ENCODE measurements at regions not wholly inside any gene's neighbourhood (a gene's known extent, or its start where the extent isn't known, plus 50 kb on each side); places are given as distances from the start of the nearest gene placed in this dataset.

DNA sequence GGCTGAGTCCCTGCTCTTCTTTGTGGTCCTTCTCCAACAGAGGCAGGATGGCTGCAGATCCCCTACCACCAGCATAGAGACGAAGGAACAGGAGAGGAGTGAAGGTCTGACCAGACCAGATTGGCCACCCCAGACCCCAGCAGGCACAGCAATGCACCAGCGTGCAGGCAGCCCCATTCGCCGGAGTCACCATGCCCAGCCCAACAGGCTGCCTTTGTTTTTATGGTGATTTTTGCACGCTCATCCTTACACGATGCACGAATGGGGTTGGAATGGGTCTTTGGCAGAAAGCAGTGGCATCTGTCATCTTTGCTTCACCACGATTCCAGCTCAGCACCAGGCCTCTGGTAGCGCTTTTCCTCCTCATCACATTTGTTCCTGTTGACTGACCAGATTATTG is 427.6 kb downstream of the INHBA start:
- no peak for DNase-seq

DNA sequence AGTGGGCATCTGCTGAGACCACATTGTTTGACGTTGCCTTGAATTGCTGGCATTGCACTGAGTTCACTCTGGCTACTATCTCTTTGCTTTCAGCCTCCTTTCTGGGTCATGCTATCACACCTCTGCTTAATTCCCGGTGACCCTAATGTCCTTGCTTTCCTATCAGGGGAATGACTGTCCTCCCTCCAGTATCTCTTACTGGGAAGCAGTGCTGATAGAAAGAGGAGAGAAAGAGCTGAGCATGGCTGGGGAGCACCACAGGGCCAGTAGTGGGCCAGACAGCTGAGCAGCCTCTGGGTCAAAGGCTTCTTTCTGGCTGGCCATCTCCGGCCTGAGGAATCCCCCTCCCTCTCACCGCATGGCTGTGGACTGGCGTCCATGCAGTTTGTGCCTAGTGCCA is 428.7 kb downstream of the INHBA start:
- no peak for DNase-seq

DNA sequence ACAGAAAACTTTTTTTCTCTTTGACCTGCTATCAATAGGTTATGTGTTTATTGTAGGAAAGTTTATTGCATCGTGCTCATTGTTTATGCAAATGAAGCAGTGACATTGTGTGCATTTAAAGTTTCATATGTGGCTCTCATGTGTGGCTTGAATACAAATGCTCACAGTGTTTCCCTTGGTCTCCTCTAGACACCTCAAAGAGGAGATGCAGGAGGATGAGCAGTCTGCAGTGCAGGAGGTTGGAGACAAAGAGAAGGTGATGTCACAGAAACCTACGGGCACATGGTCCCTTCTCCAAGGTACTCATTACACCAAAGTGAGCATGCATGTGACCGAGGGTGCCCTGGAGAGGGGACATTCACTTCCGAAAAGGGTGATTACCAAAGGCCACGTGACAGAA is 430.2 kb downstream of the INHBA start:
- DNase-seq = no peak

DNA sequence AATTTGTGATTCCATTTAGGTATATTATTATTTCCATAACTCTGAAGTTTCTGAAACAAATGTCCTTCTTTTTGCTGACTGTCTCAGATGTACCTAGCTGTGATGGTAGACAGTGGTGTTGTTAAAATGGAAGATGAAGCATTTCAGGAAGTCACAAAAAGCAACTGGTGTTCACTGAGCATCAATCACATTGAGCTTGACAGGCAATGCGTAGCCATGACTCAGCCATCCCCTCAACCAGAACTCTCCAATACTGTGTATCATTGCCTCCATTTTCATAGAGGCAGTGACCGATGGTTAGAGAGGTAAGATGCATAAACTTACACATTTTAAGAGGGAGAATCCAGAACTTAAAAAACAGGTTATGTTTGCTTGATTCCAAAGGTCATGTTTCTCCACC is 434.0 kb downstream of the INHBA start:
- no peak for DNase-seq

DNA sequence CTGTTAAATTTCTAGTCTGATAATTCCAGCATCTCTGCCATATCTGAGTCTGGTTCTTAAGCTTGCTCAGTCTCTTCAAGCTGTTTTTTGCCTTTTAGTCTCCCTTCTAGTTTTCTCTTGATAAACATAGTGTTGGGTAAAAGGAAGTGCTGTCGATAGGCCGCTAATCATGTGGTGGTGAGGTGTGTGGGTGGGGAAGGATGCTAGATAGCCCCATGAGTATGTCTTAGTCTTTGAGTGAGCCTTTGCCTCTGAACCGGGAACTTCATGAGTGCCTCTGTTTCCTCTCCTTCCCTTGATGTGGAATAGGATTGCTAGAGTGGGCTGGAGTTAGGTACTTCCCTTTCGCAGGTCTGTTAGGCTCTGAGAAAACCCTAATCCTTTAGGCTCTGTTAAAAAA is 441.8 kb downstream of the INHBA start:
- no peak for DNase-seq

DNA sequence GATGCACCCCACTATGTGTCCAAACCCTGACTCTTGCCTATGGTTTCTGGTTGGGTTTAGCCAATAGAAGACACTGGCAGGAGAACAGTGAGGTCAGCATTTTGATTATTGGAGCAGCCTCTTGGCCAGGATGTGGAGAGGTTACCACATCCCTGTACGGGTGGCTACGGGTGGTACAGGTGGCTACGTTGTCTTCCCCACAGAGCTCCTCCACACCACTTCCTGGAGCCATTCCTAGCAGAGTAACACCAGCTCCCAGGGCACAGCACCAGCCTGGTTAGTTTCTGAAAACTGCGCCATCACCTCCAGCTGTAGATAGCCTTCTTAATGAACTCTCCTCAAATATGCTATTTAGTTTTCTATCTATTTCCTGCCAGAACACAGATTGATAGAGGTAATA is 445.2 kb downstream of the INHBA start:
- DNase-seq = no peak

DNA sequence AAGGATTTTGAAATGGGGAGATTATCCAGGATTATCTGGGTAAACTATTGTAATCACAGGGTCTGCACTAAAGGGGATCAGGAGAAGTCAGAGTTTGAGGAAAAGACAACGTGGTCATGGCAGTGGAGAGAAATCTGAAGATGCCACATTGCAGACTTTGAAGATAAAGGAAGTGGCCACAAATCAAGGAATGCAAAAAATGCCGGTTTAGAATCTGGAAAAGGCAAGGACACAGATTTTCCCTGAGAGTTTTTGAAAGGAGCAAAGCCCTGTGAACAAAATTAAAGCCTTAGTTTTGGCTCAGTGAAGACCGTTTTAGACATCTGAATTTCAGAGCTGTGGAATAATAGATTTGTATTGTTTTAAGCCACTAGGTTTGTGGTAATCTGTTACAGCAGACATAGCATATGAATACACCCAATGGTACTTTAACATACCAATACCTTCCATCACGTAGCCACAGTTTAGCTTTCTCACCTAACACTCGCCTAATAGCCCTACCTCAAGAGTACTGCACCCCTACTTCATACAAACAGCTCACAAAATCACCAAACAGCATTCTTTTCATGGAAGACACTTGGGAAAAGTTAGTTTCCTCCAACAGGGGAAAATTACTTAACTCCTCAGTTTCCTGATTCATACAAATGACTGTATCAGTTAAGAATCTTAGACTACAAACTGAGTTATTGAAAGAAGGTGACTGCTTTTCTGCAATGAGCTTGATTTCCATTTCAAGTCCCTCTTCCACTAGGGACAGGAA is 446.5 kb downstream of the INHBA start:
- no peak for DNase-seq

DNA sequence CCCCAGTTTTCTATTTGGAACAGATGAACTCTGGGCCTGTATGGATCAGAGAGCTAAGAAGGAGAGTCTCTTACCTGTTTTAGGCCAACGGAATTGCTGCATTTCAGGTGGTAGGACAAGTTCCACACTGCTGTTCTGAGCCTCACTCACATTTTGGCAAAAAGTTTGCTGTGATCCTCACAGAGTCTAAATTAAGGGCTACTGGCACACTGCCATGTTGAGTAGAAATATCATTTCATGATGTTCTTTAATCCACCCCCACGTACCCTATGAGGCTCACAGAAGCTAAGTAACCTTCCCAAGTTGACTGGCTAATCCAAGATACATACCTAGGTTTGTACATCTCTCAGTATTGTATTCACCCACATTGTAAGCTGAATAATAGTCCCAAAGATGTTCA is 447.2 kb downstream of the INHBA start:
- no peak for DNase-seq

DNA sequence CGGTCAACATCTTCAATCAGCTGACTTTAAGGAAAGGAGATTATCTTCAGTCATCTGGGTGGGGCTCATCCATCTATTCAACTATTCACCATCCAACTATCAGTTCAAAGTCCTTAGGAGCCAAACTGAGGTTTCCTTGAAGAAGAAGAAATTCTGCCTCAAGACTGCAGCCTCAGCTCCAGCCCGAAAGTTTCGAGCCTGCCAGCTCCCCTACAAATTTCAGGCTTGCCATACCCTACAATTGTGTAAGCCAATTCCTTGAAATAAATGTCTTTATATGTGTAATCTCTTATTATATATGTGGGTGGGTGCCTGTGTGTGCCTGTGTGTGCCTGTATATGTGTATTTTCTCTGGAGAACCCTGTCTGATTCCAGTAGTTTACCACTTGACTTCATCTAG is 447.8 kb downstream of the INHBA start:
- no peak for DNase-seq

DNA sequence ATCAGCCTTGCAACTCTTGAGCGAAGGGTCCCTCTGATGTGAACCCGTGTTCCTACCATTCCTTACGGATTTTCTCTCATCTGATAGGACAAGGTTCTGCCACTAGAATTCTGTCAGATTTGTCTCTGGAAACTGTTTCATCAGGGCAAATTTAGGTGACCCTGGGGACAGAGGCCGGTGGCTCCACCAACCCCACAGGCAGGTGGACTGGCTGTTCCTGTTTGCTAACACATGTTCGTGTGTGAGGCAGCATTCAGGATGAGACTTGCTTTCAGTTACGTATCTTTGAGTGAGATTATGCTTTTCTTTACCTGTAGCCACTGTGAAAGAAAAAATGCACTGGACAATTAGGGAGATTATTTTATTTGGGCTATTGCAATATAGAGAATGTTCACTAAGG is 449.9 kb downstream of the INHBA start:
- DNase-seq = no peak

DNA sequence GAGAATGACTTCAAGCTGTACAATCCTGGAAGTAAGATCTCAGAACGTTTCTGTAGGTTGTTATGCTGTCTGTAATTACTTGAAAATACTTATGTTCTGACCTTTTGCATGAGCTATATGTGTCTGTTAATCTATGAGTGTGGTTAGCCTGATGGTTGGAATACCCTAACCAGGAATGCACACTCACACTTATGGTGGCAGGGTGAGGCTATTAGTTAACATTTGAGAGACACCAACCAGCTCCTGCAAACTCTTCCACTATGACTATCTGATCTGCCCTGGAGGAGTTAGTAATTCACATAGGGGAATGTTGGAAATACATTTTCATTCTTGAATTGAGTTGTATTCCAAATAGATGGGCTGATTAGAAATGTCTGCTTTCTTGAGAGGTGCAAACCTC is 450.3 kb downstream of the INHBA start:
- no peak for DNase-seq

DNA sequence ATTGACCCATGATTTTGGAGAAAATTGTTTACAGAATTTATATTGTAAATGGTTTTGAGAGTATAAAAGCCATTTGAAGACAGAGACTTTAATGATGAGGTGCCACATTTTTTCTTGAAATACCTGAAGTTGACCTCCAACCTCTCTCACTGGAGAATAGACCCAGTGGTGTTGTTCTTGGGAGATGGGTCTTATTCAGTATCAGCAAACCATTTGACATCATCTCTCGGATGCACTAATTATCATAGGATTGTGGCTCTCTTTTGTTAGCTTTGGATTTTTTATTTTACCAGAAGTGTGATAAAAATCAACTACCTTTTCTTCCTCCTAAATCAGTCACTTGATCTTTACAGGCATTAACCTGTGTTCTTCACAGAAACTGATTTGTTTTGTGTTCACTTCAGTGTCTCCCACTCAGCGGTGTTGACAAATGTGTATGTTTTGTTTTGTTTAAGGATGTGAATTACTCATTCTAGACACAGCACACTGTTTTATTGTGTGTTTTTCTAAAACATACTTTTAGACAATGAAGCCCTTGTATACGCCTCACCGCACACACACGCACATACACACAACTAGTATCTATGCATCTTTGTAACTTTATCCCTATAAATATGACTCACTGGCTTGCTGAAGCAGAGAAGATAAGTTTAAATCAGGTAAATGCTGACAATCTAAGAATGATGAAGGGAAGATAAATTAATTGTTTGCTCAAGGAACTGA is 455.6 kb downstream of the INHBA start:
- no peak for DNase-seq

DNA sequence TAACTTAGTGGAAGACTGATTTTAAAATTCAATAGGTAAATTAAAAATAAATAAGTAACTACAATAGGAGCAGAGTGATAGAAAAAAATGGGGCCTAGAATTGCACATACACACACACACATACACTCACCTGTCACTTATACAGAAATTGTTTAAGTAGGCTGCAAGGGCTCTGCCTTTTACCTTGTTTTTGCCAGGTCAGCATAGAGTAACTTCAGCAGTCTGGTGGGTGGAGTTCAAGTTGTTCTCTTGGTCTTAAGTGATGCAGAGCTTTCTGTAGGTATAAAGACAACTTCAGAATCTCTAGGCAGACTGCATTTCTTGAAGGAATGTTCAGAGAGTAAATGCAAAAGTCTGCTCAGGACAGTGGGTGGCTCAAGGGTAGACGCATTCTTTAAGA is 457.0 kb downstream of the INHBA start:
- no peak for DNase-seq

DNA sequence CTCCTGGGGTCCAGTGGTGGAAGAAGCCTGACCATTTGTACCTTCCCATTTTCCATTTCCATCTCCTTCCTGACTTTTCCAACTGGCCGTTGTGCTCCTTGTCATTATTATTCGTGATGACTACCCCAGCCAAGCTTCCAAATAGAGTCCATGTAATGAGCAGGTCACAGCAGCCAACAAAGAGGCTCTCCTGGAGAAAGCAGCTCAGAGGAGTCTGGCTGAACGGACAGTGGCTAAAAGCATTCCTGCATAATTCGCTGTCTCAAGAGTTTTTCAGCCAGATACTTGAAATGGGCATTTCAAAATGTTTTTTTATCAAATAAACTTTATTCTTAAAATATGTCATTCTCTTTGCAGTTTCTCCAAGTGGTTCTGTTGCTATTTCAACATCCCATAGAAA is 458.6 kb downstream of the INHBA start:
- DNase-seq = no peak

DNA sequence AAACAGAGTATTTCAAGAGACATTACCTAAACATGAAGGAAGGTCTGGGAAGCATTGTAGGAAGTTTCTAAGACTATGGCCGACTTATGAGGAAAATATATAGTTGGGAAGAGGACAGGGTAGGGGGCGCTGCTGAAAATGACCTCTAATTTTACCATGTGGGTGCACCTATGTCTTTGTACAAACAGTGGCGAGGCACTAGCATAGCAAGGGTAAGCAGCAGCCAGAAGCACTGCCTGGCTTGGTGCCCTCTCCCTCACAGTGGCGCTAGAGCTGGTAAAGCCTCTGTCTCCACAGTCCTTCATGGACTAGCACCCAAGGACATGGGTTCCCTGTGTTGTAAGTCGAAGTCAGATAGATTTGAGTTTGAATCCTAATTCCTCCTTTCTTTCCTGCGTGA is 461.2 kb downstream of the INHBA start:
- DNase-seq = no peak

DNA sequence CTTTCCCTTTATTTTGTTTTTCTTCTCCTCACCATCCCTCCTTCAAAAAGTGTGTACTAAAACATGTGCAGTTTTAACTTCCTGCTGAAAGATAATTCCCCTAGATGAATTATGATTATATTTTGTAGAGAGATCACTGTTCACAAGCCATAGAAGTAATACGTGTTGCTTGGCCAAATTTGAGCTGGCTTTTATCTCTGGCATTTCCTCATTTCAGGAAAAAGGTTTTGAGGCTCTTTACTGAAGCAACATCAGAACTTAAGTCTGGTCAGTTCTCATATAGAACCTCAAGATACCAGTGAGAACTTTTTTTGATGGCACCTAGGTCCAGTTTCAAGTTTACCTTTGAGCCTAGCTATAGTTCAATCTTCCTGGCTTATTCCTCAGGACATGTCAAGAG is 463.3 kb downstream of the INHBA start:
- no peak for DNase-seq

DNA sequence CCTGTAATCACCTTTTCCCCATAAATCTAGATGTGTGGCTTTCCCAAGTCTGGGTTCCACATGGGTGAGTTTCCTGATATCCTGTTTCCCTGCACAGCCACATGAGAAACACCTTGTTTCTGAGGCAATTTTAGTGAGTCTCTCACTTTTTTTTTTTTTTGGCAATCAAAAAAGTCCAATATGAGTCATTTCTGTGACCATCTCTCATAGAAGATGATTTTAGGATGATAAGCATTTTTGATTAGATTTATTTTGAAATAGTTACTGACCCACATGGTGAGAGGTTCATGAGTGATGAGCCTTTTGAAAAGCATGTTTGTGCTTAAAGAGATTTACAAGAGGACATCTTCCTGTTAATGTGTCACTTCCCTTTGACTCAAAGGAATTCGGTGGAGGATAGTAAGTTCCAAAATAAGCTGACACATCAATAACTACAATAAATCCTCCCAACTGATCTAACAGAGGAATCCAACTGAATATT is 464.0 kb downstream of the INHBA start:
- no peak for DNase-seq

DNA sequence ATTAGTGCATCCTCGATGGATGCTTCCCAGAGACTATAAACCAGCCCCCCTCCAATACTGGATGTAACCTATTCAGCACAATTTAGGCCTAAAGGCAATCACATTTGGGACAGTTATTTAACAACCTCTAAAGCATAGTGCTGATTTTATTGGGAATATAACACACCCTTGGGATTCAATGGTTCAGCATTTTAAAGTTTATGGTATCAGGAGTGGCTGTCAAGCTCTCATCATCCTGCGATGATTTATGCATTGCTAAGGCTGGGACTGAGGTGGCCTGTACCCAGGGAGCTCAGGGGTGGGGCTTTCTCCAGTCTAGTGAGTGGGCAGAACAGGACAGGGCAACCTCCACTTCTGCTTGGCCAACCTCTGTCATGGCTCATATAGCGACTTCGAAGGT is 464.9 kb downstream of the INHBA start:
- DNase-seq = no peak

DNA sequence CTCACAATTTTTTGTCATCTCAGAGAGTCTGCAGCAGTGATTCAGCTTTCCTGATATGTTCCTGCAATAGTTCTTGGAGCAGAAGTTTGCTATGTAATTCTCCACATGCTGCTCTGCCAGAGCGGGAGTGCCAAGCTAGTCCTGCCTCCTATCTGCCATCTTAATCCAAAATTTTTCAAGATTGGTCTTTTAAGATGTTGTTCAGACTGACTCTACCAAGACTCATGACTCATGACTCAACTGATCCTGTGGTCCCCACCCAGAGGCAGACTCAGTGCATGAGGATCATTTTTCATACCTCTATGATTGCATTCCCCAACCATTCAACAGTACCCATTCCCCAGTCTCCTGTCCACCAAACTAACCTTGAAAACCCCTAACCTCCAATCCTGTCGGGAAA is 470.8 kb downstream of the INHBA start:
- DNase-seq = no peak

DNA sequence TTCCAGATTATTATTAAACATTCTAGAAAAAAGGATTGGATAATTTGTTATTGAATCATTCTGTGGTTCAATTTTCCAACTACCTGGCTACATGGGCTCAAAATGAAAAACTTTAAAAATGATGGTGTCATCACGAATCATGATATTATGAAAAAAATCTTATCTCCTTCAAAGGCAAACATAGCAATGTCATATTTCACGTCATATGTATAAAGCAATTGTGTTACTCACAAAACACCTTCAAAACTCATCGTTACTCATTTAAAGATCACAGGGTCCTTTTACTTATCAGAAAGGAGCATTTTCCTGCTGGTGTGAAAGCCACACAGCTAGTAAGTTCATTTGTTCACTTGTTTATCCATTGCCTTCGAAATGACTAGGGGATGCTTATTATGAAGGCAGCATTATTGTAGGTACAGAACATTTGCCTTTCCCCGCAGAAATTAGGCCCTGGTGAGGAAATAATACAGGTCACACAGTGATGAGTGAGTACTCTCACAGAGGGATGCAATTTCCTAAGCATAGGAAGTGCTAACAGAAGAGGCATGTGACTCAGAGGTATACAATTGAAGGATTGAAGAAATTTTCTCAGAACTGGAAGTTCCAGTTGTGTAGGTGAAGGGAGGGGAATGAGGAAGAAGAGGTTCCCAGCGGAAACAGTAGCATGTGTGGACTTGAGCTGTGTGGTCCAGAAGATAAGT is 478.7 kb downstream of the INHBA start:
- no peak for DNase-seq

DNA sequence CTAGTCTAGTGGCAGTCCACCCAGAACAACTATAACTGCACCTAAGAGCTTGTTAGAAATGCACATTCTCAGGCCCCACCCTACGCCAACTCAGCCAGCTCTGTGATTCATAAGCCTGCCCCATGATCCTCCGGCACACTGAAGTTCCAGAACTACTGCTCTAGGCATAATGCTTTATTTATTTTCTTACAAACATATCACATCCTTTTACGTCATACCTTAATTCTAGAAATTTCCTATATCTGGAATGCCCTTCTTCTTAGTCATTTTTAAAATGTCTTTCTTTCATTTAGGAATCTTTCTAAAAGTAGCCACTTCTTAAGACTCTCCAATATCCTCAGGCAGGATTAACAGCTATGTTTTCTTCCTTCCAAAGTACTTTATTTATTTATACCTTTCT is 480.1 kb downstream of the INHBA start:
- DNase-seq = no peak

DNA sequence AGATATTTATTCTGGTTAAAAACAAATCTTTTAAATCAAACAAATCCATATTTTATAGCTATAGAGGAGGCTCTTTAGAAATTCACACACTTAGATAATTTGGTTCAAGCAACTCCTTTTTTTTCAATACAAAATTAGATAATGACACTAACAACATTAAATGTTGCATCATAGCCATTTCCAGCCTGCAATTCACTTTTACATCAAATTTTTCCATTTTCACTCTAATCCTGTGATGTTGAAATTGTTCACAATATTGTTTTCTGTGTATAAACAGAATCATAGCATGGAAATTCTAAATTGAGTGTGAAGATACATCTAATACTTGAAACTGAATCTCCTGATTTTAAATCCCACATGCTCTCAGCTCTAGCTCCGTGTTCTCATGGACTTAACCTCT is 482.6 kb downstream of the INHBA start:
- no peak for DNase-seq

DNA sequence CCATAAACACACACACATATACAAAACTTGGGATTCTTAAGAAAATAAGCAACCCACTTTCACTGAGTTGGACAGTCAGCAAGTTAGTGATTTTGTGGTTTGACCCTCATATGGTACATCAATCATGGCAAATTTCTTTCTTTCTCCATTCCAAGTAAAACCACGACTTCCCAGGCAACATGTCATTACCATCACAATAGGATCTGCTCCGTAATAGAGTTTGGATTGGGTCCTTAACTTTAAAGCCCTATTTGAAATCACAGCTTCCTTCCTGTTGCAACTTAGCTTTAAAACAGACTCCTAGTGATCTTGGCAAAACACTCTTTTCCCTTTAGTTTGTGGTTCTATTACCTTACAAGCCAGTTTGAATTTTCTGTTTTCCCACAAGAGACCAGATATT is 483.6 kb downstream of the INHBA start:
- no peak for DNase-seq

DNA sequence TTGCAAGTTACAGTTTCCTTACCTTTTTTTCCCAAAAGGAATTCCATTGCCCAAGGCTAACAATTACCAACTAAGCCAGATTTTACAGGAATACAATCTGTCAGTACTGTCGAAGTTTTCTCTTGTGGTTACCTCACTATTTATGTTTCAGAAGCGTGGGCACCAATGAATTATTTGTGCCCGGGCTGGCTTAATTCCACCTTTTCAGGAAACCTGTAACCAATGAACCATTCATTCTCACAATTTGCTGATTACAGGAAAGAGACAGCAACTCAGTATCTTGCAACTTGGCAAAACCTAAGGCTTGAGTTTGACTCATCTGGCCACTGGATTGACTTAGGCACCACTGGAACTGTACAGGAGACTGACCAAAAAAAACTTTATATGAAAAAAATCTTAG is 485.6 kb downstream of the INHBA start:
- no peak for DNase-seq

Measured in activated T-cell treated with anti-CD3 and anti-CD28 coated beads, Interleukin-2, amount 50 U/mL, for 48 hours (primary cell).